ENCODE measurements at regions not wholly inside any gene's neighbourhood (a gene's known extent, or its start where the extent isn't known, plus 50 kb on each side); places are given as distances from the start of the nearest gene placed in this dataset.
"Not testable (repeated sequence)": the region's sequence is repeated elsewhere in the genome, so short reads cannot be mapped to it uniquely, and the experiment has no call there.

GRCh38 chr10:55820478-55820877 lies 540.6 kb downstream of the ZWINT start:
- in situ Hi-C loops (cut with HindIII; ENCODE audit: low pct_unique_long_range_greater_than_20kb, low sequenced_read_pairs) = no loop called here
- DNase-seq (ENCODE audit: low read depth, low spot score) = peak; percentile 4

DNA sequence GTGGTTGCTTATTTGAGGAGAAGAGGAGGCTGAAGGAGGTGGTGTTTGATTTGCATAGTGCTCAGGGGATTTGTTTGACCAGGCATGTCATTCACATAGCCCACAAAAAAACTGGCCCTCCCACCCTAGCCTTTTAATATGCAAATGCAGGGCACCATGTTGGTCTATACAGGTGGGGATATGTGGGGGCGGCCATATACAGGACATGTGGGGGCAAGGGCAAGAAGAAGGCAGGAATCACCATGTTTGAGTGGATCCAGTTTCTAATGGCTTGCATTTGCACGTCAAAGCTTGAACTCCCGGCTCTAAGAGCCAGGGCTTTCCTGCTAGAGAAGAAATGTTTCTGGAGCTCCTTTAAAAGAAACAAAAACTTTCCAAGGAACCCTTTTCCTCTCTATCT lies 541.0 kb downstream of the ZWINT start:
- in situ Hi-C loops (cut with HindIII; ENCODE audit: low pct_unique_long_range_greater_than_20kb, low sequenced_read_pairs) = no loop called here

DNA sequence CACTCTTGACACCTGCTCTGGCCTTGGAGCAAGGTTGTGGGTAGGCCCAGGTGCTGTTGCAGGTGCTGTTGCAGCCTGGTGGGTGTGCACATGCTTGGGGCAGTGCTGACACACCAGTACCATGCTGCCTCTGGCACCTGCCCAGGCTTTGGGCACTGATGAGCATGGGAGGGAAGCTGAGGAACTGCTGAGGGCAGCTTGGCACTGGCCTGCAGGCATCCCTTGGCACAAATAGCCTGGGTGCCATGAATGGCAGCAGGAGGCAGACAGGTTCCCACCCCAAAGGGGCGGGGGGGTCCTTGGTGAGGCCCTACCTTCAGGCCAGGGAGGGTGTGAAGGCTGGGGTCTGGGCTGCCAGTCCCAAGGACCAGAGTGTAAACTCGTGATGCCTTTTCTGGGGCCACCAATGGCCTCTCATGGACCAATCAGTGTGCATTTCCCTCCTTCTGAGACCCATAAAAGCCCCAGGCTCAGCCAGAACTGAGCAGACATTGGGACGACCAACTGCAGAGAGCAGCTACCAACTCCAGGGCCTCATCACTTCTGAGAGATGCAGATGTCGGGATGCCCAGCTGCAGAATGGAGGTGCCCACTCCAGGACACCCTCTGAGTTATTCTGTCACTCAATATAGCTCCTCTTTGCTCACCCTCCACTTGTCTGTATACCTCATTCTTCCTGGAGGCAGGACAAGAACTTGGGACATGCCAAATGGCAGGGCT lies 547.4 kb downstream of the ZWINT start:
- in situ Hi-C loops (cut with HindIII; ENCODE audit: low pct_unique_long_range_greater_than_20kb, low sequenced_read_pairs) = no loop called here
- DNase-seq (ENCODE audit: low read depth, low spot score) = no peak

More for the DNA sequence above, 541.0 kb downstream of the ZWINT start:
- DNase-seq (ENCODE audit: low read depth, low spot score) = no peak

DNA sequence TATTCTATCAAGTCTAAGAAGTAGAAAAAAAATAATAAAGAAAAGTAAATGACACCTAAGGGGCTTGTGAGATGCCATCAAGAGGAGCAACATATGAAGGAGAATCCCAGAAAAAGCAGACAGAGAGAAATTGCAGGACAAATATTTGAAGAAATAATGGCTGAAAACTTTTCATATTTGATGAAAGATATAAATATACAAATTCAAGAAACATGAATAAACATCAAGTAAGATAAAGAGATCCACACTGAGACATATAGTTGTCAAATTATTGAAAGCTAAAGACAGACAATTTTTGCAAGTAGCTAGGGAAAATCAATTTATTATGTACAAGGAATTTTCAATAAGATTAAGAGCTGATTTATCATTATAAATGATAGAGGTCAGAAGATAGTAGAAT lies 558.0 kb downstream of the ZWINT start:
- in situ Hi-C loops (cut with HindIII; ENCODE audit: low pct_unique_long_range_greater_than_20kb, low sequenced_read_pairs) = no loop called here

GRCh38 chr10:55801353-55801661 lies 559.8 kb downstream of the ZWINT start:
- in situ Hi-C loops (cut with HindIII; ENCODE audit: low pct_unique_long_range_greater_than_20kb, low sequenced_read_pairs) = no loop called here
- no peak for DNase-seq (ENCODE audit: low read depth, low spot score)

More for the DNA sequence above, 558.0 kb downstream of the ZWINT start:
- no peak for DNase-seq (ENCODE audit: low read depth, low spot score)

DNA sequence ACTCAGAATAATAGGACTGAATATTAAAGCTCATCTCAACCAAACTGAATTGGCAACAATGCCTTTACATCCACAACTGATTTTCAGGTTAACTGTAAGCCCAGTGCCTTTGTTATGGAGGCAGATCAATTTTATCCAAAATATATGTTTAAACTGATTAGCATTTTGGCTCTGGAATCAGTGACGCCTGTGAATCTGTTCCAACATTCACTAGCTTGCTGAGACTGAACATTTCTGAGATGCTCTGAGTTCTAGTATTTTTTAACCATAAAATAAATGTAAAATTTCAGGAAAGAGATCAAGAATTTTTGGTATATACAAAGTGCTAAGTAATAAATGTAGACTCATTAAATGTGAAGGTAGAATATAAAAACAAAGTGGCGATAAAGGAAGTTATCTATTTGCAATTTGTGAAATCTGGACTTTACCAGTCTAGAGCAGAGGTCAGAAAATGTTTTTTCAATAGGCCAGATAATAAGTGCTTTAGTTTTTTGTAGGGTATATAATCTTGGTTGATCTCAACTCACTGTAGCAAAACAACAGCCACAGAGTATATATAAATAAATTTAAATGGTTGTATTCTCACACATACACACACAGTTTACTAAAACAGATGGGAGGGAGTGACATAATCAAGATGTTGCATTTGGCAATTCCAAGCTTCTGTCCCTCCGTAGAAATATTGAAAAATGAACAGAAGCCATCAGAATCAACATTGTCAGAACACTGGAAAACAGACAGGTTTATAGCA lies 560.3 kb downstream of the ZWINT start:
- in situ Hi-C loops (cut with HindIII; ENCODE audit: low pct_unique_long_range_greater_than_20kb, low sequenced_read_pairs) = no loop called here
- DNase-seq (ENCODE audit: low read depth, low spot score) = no peak

DNA sequence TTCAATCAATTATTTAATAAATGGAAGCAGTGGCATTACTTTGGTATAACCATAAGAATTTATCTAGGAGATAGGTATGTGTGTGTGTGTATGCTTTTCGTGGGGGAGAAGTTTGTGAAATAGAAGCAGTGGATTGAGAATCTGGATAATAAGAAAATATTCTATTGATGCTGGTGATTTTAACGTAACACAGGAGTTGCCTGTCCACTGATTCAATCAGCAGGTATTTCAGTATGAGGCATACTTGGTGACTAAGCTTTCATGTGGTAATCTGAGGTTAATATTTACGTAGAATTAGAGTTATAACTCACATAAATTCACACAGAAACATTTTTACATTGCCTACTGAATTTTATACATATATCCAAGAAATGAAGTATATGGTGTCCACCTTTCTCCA lies 568.0 kb downstream of the ZWINT start:
- DNase-seq (ENCODE audit: low read depth, low spot score) = no peak
- in situ Hi-C loops (cut with HindIII; ENCODE audit: low pct_unique_long_range_greater_than_20kb, low sequenced_read_pairs) = no loop called here

GRCh38 chr10:55790276-55790675 lies 570.8 kb downstream of the ZWINT start:
- in situ Hi-C loops (cut with HindIII; ENCODE audit: low pct_unique_long_range_greater_than_20kb, low sequenced_read_pairs); DNase-seq (ENCODE audit: low read depth, low spot score): not testable (repeated sequence)

DNA sequence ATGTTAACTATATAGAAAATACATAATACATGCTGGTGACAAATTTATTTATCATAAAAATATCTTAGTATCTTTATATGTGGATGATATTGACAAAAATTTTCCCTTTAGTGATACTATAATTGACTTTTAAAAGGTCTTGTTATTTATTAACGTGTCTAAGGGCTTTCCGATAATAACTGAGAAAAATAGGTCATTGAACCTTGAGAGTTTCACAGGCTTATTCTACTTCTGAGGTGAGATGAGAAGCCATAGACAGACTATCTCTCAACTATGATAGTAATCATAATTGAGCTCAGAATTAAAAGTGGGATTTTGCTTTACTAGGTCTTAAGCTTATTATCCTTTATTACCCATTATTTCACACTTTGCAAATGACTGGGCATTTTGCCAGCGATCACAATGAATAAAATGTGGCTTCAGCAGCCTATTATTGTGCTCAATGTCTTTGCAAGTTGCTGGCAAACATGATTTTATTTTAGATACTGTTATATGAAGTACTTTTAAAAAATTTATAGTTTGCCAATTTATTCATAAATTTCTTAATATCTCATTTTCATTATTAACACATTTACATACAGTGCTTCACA lies 574.5 kb downstream of the ZWINT start:
- in situ Hi-C loops (cut with HindIII; ENCODE audit: low pct_unique_long_range_greater_than_20kb, low sequenced_read_pairs) = no loop called here

DNA sequence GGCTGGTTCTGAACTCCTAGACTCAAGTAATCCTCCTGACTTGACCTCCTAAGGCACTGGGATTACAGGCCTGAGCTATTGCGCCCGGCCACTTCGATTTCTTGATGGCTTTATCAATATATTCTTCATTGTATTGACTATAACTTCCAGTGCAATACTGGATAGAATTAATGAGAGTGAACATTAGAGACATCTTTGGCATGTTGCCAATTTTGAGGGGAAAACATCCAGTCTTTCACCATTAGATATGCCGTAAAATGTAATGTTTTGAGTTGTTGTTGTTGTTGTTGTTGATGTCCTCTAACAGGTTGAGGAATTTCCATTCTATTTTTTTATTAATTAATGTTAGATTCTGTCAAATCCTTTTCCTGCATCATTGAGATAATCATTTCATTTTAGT lies 578.9 kb downstream of the ZWINT start:
- in situ Hi-C loops (cut with HindIII; ENCODE audit: low pct_unique_long_range_greater_than_20kb, low sequenced_read_pairs) = no loop called here
- DNase-seq (ENCODE audit: low read depth, low spot score) = no peak

More for the DNA sequence above, 574.5 kb downstream of the ZWINT start:
- no peak for DNase-seq (ENCODE audit: low read depth, low spot score)

DNA sequence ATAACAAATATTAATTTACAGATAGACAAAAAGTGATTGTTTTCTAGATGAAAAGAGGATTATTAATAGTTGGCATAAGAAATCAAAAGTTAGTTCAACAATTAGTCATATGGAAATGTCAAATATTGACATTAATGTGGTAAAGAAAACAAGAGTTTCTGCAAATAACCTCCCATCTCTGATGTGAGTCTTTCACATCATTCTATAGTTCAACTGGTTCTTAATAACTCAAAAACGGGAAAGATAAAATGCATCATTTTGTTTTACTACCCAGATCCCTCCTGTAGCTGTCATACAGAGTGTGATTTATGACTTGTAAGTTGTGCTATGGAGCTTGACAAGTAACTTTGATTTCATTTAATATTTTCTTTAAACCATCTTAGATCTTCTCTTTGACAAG lies 594.8 kb downstream of the ZWINT start:
- no peak for DNase-seq (ENCODE audit: low read depth, low spot score)
- in situ Hi-C loops (cut with HindIII; ENCODE audit: low pct_unique_long_range_greater_than_20kb, low sequenced_read_pairs) = no loop called here

GRCh38 chr10:55750458-55750857 lies 610.6 kb downstream of the ZWINT start:
- DNase-seq (ENCODE audit: low read depth, low spot score) = no peak
- in situ Hi-C loops (cut with HindIII; ENCODE audit: low pct_unique_long_range_greater_than_20kb, low sequenced_read_pairs) = no loop called here

GRCh38 chr10:55747244-55747643 lies 613.8 kb downstream of the ZWINT start:
- in situ Hi-C loops (cut with HindIII; ENCODE audit: low pct_unique_long_range_greater_than_20kb, low sequenced_read_pairs) = no loop called here

GRCh38 chr10:55746002-55746401 lies 615.1 kb downstream of the ZWINT start:
- in situ Hi-C loops (cut with HindIII; ENCODE audit: low pct_unique_long_range_greater_than_20kb, low sequenced_read_pairs) = no loop called here
- no peak for DNase-seq (ENCODE audit: low read depth, low spot score)

More at GRCh38 chr10:55747244-55747643, 613.8 kb downstream of the ZWINT start:
- no peak for DNase-seq (ENCODE audit: low read depth, low spot score)

- no peak for DNase-seq (ENCODE audit: low read depth, low spot score)
- in situ Hi-C loops (cut with HindIII; ENCODE audit: low pct_unique_long_range_greater_than_20kb, low sequenced_read_pairs) = no loop called here
Measured at GRCh38 chr10:55742487-55742886, 618.6 kb downstream of the ZWINT start.

DNA sequence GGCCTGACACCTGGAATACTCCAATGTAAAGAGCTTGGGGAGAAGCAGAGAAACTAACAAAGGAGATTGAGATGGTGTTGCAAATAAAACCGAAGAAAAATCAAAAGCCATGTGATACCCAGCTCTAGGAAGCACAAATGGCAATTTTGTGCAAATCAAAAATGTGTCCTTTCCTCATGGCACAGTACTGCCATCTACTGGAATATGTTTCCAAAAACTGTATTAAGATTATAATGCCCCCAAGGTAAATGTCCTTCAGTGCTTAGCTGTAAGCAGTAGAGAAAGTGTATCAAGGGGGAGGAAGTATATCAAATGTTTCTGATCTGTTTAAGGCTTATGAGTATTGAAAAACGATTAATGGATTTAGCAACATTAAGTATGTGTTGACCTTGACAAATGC lies 620.3 kb downstream of the ZWINT start:
- in situ Hi-C loops (cut with HindIII; ENCODE audit: low pct_unique_long_range_greater_than_20kb, low sequenced_read_pairs) = not testable (repeated sequence)
- peak; percentile 54 for DNase-seq (ENCODE audit: low read depth, low spot score)

DNA sequence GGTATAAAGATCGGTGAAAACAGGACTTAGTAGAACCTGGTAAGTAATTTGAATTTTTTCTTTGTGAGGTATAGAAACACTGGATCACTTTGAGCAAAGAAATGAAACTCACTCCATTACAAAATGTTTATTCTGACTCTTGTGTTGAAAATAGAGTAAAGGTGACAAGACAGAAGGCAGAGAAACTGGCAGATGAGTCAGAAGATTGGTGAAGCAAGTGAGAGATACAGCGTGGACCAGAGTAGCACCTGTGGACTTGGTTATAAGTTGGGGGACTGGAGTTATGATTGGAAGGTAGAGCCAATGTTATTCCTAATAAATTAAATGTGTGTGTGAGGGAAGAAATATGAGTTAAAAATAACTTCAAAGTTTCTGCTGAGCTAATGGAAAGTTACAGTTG lies 620.9 kb downstream of the ZWINT start:
- no peak for DNase-seq (ENCODE audit: low read depth, low spot score)
- in situ Hi-C loops (cut with HindIII; ENCODE audit: low pct_unique_long_range_greater_than_20kb, low sequenced_read_pairs) = no loop called here

GRCh38 chr10:55734112-55734511 lies 626.9 kb downstream of the ZWINT start:
- in situ Hi-C loops (cut with HindIII; ENCODE audit: low pct_unique_long_range_greater_than_20kb, low sequenced_read_pairs) = no loop called here
- no peak for DNase-seq (ENCODE audit: low read depth, low spot score)

GRCh38 chr10:55704950-55705349 lies 656.1 kb downstream of the ZWINT start:
- in situ Hi-C loops (cut with HindIII; ENCODE audit: low pct_unique_long_range_greater_than_20kb, low sequenced_read_pairs) = no loop called here
- no peak for DNase-seq (ENCODE audit: low read depth, low spot score)

All from SK-MEL-5 (cell line).